ENCODE measurements at regions not wholly inside any gene's neighbourhood (a gene's known extent, or its start where the extent isn't known, plus 50 kb on each side); places are given as distances from the start of the nearest gene placed in this dataset.

GRCh38 chrX:155755706-155756337 is 125.3 kb upstream of the VAMP7 start:
- Histone ChIP-seq H3K9me1 (ENCODE audit: control insufficient read depth, extremely low read depth, insufficient read depth, low read length) (no peaks in the 10 kb centered on the region), H3K36me3 (ENCODE audit: control insufficient read depth in 2 of 2, extremely low read depth in 1 of 2, insufficient read depth in 2 of 2, low read length in 2 of 2) (no peaks in the 10 kb centered on the region), H3K4me2 (ENCODE audit: control insufficient read depth, extremely low read depth, insufficient read depth, low read depth, low read length) (no peak overlapping the region), H3K4me3 (ENCODE audit: control insufficient read depth in 2 of 3, extremely low read depth in 1 of 3, insufficient read depth in 2 of 3, low read depth in 1 of 3, low read length in 3 of 3) (no peak overlapping the region), H3K9ac (ENCODE audit: control insufficient read depth, extremely low read depth, insufficient read depth, low read length) (no peak overlapping the region), H3K4me1 (ENCODE audit: control insufficient read depth, extremely low read depth, insufficient read depth, low read length) (no peaks in the 10 kb centered on the region), H3K27ac (ENCODE audit: control insufficient read depth, insufficient read depth, low read length) (no peak overlapping the region), H3K9me3 (ENCODE audit: control insufficient read depth, low read depth, low read length) (no peaks in the 10 kb centered on the region), H4K20me1 (ENCODE audit: control insufficient read depth, extremely low read depth, insufficient read depth, low read length) (no peaks in the 10 kb centered on the region), H3K27me3 (ENCODE audit: control insufficient read depth, extremely low read depth, insufficient read depth, low read length) (no peaks in the 10 kb centered on the region), H3K79me2 (ENCODE audit: control insufficient read depth, insufficient read depth, low read length) (no peaks in the 10 kb centered on the region), H2AFZ (ENCODE audit: control insufficient read depth, low read length) (no peak overlapping the region)
- DNase-seq (ENCODE audit: low read depth, low spot score) (no peak), FAIRE-seq (no peak)
- TF ChIP-seq CTCF (optimal IDR thresholded peaks at IDR 0.05 in 1 of 3, IDR thresholded peaks at IDR 0.05 in 1 of 3, conservative IDR thresholded peaks at IDR 0.05 in 1 of 3; ENCODE audit: extremely low read depth in 1 of 3, insufficient read depth in 2 of 3, low read length in 3 of 3): no peak
- TF ChIP-seq EZH2 (IDR thresholded peaks at IDR 0.05; ENCODE audit: low read length): no peak
- dilution Hi-C loops (cut with MboI; ENCODE audit: extremely low pct_ligation_motif_present, low sequenced_read_pairs): no loop called here

- Histone ChIP-seq H3K4me3 (ENCODE audit: control insufficient read depth in 2 of 3, extremely low read depth in 1 of 3, insufficient read depth in 2 of 3, low read depth in 1 of 3, low read length in 3 of 3) (no peak overlapping the region), H3K27me3 (ENCODE audit: control insufficient read depth, extremely low read depth, insufficient read depth, low read length) (no peaks in the 10 kb centered on the region), H3K27ac (ENCODE audit: control insufficient read depth, insufficient read depth, low read length) (no peak overlapping the region), H3K9ac (ENCODE audit: control insufficient read depth, extremely low read depth, insufficient read depth, low read length) (no peak overlapping the region), H3K79me2 (ENCODE audit: control insufficient read depth, insufficient read depth, low read length) (no peaks in the 10 kb centered on the region), H3K9me3 (ENCODE audit: control insufficient read depth, low read depth, low read length) (no peaks in the 10 kb centered on the region), H3K4me2 (ENCODE audit: control insufficient read depth, extremely low read depth, insufficient read depth, low read depth, low read length) (no peak overlapping the region), H3K4me1 (ENCODE audit: control insufficient read depth, extremely low read depth, insufficient read depth, low read length) (no peaks in the 10 kb centered on the region), H4K20me1 (ENCODE audit: control insufficient read depth, extremely low read depth, insufficient read depth, low read length) (no peaks in the 10 kb centered on the region), H2AFZ (ENCODE audit: control insufficient read depth, low read length) (no peak overlapping the region), H3K36me3 (ENCODE audit: control insufficient read depth in 2 of 2, extremely low read depth in 1 of 2, insufficient read depth in 2 of 2, low read length in 2 of 2) (no peaks in the 10 kb centered on the region), H3K9me1 (ENCODE audit: control insufficient read depth, extremely low read depth, insufficient read depth, low read length) (no peaks in the 10 kb centered on the region)
- DNase-seq (ENCODE audit: low read depth, low spot score) (no peak), FAIRE-seq (no peak)
- dilution Hi-C loops (cut with MboI; ENCODE audit: extremely low pct_ligation_motif_present, low sequenced_read_pairs): no loop called here
- no peak for TF ChIP-seq CTCF (optimal IDR thresholded peaks at IDR 0.05 in 1 of 3, IDR thresholded peaks at IDR 0.05 in 1 of 3, conservative IDR thresholded peaks at IDR 0.05 in 1 of 3; ENCODE audit: extremely low read depth in 1 of 3, insufficient read depth in 2 of 3, low read length in 3 of 3)
- TF ChIP-seq EZH2 (IDR thresholded peaks at IDR 0.05; ENCODE audit: low read length): no peak
These were observed 130.0 kb upstream of the VAMP7 start for GRCh38 chrX:155751131-155751530.
